Omental fat pad (tissue), 3 donors: ENCODE measurements at regions not wholly inside any gene's neighbourhood (a gene's known extent, or its start where the extent isn't known, plus 50 kb on each side); places are given as distances from the start of the nearest gene placed in this dataset.

Source experiments
- ATAC-seq: fragments of 150-250 bp; one replicate; pipeline ENCODE4 v1.9.1; 2016; ENCODE audit warnings: mild to moderate bottlenecking, moderate library complexity; ENCODE audit not compliant: low FRiP score
- DNase-seq: peaks from one replicate; pipeline ENCODE4 v3.0.0-alpha.2; 2019; ENCODE audit warnings: low spot score
- CTCF ChIP-seq, 3 donors: fragments of 450-650 bp; IDR thresholded peaks; one replicate each; pipeline ENCODE4 v1.5.1; 2016 to 2017; ENCODE audit warnings: antibody characterized with exemption in 3 of 3, mild to moderate bottlenecking in 3 of 3, moderate library complexity in 2 of 3

- DNase-seq: no peak
- TF ChIP-seq CTCF (IDR thresholded peaks at IDR 0.05): no peak
- peak; percentile 28 for ATAC-seq
Observed at GRCh38 chr4:151921811-151922210, 161.0 kb upstream of the GATB start.

GRCh38 chr4:151921386-151921785, 160.6 kb upstream of the GATB start:
- no peak for TF ChIP-seq CTCF (IDR thresholded peaks at IDR 0.05)
- ATAC-seq (no peak), DNase-seq (no peak)

- TF ChIP-seq CTCF (IDR thresholded peaks at IDR 0.05): no peak
- ATAC-seq (no peak), DNase-seq (no peak)
Observed at GRCh38 chr4:151917145-151917734, 156.4 kb upstream of the GATB start.

- no peak for TF ChIP-seq CTCF (IDR thresholded peaks at IDR 0.05)
- DNase-seq: no peak
- ATAC-seq: no peak
Observed at GRCh38 chr4:151912632-151913031, 151.8 kb upstream of the GATB start.

- DNase-seq (no peak), ATAC-seq (no peak)
- TF ChIP-seq CTCF (IDR thresholded peaks at IDR 0.05): no peak
Observed at GRCh38 chr4:151911970-151912369, 151.2 kb upstream of the GATB start.

GRCh38 chr4:151908734-151909497, 148.1 kb upstream of the GATB start:
- no peak for TF ChIP-seq CTCF (IDR thresholded peaks at IDR 0.05)
- ATAC-seq (no peak), DNase-seq (no peak)

- DNase-seq (no peak), ATAC-seq (no peak)
- TF ChIP-seq CTCF (IDR thresholded peaks at IDR 0.05): no peak
Observed at GRCh38 chr4:151908201-151908600, 147.4 kb upstream of the GATB start.
